ENCODE measurements at regions not wholly inside any gene's neighbourhood (a gene's known extent, or its start where the extent isn't known, plus 50 kb on each side); places are given as distances from the start of the nearest gene placed in this dataset.

DNA sequence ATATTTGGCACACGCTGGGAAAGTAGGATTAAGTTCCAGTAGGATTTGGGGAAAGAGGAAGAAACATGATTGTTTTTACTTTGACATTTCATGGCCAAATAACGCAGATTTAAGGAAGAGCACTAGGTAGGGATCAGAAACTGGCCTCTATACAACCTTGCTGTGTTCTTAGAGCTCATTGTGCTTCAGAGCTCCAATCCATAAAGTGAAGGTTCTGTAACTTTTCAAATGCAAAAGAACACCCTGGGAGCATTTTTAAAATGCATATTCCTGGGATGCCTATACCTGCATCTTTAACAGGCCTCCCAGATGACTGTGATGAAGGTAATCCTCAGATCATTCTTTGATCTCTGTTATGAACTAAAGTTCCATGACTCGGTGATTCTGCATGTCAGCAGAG lies 77.1 kb downstream of the YIPF5 start:
- TF ChIP-seq EZH2 (IDR thresholded peaks at IDR 0.05; ENCODE audit: low read depth): no peak
- no peak for TF ChIP-seq CTCF (conservative IDR thresholded peaks at IDR 0.05)
- no TSS peak for BruUV-seq (replicated peaks)
- H3F3A ChIP-seq (ENCODE audit: insufficient read depth, low read depth): no peaks in the 10 kb centered on the region
- CTCF ChIA-PET: no interaction called here
- intact Hi-C loops (cut with micrococcal nuclease; ENCODE audit: unreplicated experiment): no loop called here
- H3K27ac ChIP-seq: no peak overlapping the region
- no peaks in the 10 kb centered on the region for H3K79me2 ChIP-seq (ENCODE audit: low read depth)
- no peaks in the 10 kb centered on the region for H3K4me1 ChIP-seq (replicated peaks; ENCODE audit: insufficient read depth)
- POLR2A ChIA-PET (ENCODE audit: unreplicated experiment): no interaction called here
- H3K9me3 ChIP-seq (ENCODE audit: insufficient read depth, low read depth): no peaks in the 10 kb centered on the region
- no peak overlapping the region for H3K4me3 ChIP-seq
- no peaks in the 10 kb centered on the region for H3K9me2 ChIP-seq (ENCODE audit: insufficient read depth)
- no peak overlapping the region for H3K4me2 ChIP-seq
- H3K27me3 ChIP-seq (ENCODE audit: insufficient read depth, low read depth): no peaks in the 10 kb centered on the region
- no peaks in the 10 kb centered on the region for H3K36me3 ChIP-seq (ENCODE audit: low read depth)
- no peak overlapping the region for H2AFZ ChIP-seq
- no peaks in the 10 kb centered on the region for H4K20me1 ChIP-seq (ENCODE audit: insufficient read depth)
- DNase-seq: no peak

DNA sequence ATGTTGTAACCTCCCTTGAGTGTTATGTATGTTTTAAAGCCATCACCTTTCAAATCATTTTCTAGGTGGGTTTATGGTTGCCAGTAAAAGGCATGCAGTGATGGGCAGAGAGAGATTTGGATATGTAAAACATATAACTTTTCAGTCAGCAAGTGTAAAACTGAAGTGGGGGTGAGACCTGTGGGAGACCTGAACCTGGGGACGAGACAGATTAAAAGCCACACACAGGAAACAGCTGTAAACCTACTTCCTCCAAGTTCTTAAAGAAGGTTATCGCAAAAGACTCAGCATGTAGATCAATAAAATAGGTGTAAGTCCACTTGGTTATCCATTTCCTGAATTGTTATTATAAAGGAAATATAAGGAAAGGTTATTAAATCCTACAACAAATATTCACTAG lies 76.6 kb downstream of the YIPF5 start:
- H4K20me1 ChIP-seq (ENCODE audit: insufficient read depth): no peaks in the 10 kb centered on the region
- ChIA-PET CTCF (no interaction called here), POLR2A (ENCODE audit: unreplicated experiment) (no interaction called here)
- H3K27ac ChIP-seq: no peak overlapping the region
- no peaks in the 10 kb centered on the region for H3K79me2 ChIP-seq (ENCODE audit: low read depth)
- BruUV-seq (replicated peaks): no TSS peak
- intact Hi-C loops (cut with micrococcal nuclease; ENCODE audit: unreplicated experiment): no loop called here
- H2AFZ ChIP-seq: no peak overlapping the region
- no peaks in the 10 kb centered on the region for H3K9me3 ChIP-seq (ENCODE audit: insufficient read depth, low read depth)
- H3K36me3 ChIP-seq (ENCODE audit: low read depth): no peaks in the 10 kb centered on the region
- no peaks in the 10 kb centered on the region for H3K9me2 ChIP-seq (ENCODE audit: insufficient read depth)
- no peak for DNase-seq
- H3F3A ChIP-seq (ENCODE audit: insufficient read depth, low read depth): no peaks in the 10 kb centered on the region
- H3K4me3 ChIP-seq: no peak overlapping the region
- H3K27me3 ChIP-seq (ENCODE audit: insufficient read depth, low read depth): no peaks in the 10 kb centered on the region
- H3K4me1 ChIP-seq (replicated peaks; ENCODE audit: insufficient read depth): no peaks in the 10 kb centered on the region
- H3K4me2 ChIP-seq: no peak overlapping the region
- no peak for TF ChIP-seq EZH2 (IDR thresholded peaks at IDR 0.05; ENCODE audit: low read depth)
- TF ChIP-seq CTCF (conservative IDR thresholded peaks at IDR 0.05): no peak

GRCh38 chr5:144100702-144101101 lies 69.8 kb downstream of the YIPF5 start:
- no TSS peak for BruUV-seq (replicated peaks)
- Histone ChIP-seq H3K9me3 (ENCODE audit: insufficient read depth, low read depth) (no peaks in the 10 kb centered on the region; the same call in 1 of the 2 replicates), H3K27ac (no peak overlapping the region), H3K27me3 (ENCODE audit: insufficient read depth, low read depth) (no peaks in the 10 kb centered on the region), H4K20me1 (ENCODE audit: insufficient read depth) (no peaks in the 10 kb centered on the region), H2AFZ (no peak overlapping the region), H3K9me2 (ENCODE audit: insufficient read depth) (no peaks in the 10 kb centered on the region), H3K36me3 (ENCODE audit: low read depth) (no peaks in the 10 kb centered on the region), H3K4me2 (no peak overlapping the region), H3K4me1 (replicated peaks; ENCODE audit: insufficient read depth) (no peaks in the 10 kb centered on the region), H3K79me2 (ENCODE audit: low read depth) (no peaks in the 10 kb centered on the region), H3F3A (ENCODE audit: insufficient read depth, low read depth) (no peaks in the 10 kb centered on the region), H3K4me3 (no peak overlapping the region)
- no peak for TF ChIP-seq EZH2 (IDR thresholded peaks at IDR 0.05; ENCODE audit: low read depth)
- no peak for TF ChIP-seq CTCF (conservative IDR thresholded peaks at IDR 0.05)
- ChIA-PET POLR2A (ENCODE audit: unreplicated experiment) (interaction anchor here (0.7 kb wide), 1 partner anchor 21 kb away, joined by 8 read pairs; no protein-coding TSS in a partner anchor), CTCF (no interaction called here)
- DNase-seq: no peak
- intact Hi-C loops (cut with micrococcal nuclease; ENCODE audit: unreplicated experiment): no loop called here

All from PC-9 (cell line).